ENCODE measurements at regions not wholly inside any gene's neighbourhood (a gene's known extent, or its start where the extent isn't known, plus 50 kb on each side); places are given as distances from the start of the nearest gene placed in this dataset.

GRCh38 chr5:164065266-164065665 lies 559.8 kb downstream of the MAT2B start:
- TF ChIP-seq CTCF (IDR thresholded peaks at IDR 0.05) (no peak), ZFX (IDR thresholded peaks at IDR 0.05; ENCODE audit: borderline replicate concordance) (no peak)
